ENCODE measurements at regions not wholly inside any gene's neighbourhood (a gene's known extent, or its start where the extent isn't known, plus 50 kb on each side); places are given as distances from the start of the nearest gene placed in this dataset.

- Mint-ChIP-seq H3K27ac (no peak overlapping the region), H3K27me3 (ENCODE audit: low read depth) (no peaks in the 10 kb centered on the region), H3K4me3 (no peak overlapping the region), H3K9me3 (peaks cover 7% of the 10 kb centered on the region), H3K4me1 (no peaks in the 10 kb centered on the region), H3K36me3 (ENCODE audit: low read depth) (no peaks in the 10 kb centered on the region)
- TF ChIP-seq, protein P1, sequence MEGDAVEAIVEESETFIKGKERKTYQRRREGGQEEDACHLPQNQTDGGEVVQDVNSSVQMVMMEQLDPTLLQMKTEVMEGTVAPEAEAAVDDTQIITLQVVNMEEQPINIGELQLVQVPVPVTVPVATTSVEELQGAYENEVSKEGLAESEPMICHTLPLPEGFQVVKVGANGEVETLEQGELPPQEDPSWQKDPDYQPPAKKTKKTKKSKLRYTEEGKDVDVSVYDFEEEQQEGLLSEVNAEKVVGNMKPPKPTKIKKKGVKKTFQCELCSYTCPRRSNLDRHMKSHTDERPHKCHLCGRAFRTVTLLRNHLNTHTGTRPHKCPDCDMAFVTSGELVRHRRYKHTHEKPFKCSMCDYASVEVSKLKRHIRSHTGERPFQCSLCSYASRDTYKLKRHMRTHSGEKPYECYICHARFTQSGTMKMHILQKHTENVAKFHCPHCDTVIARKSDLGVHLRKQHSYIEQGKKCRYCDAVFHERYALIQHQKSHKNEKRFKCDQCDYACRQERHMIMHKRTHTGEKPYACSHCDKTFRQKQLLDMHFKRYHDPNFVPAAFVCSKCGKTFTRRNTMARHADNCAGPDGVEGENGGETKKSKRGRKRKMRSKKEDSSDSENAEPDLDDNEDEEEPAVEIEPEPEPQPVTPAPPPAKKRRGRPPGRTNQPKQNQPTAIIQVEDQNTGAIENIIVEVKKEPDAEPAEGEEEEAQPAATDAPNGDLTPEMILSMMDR (IDR thresholded peaks at IDR 0.05; ENCODE audit: unreplicated experiment in 3 of 3) = no peak
These were observed 218.4 kb upstream of the FAR2 start for GRCh38 chr12:28930704-28931103.

DNA sequence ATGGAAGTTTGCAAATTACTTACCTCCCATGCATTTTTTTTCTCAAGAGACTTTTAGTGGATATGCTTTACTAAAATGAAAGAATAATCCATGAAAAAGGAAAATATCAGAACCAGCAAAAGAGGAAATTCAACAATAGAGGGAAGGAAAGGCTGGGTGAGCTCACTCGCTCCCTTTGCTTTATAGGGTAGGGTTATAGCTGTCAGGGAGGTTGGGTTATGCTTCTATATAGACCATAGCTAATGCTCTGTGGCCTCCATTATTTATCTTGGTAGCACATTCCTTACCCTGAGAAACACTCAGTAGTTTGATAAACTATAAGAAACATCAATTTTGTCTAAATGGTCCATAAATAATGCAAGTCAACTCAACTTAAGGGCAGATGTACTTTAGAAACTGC lies 215.9 kb upstream of the FAR2 start:
- Mint-ChIP-seq H3K9me3 (no peaks in the 10 kb centered on the region), H3K4me1 (peaks cover 7% of the 10 kb centered on the region), H3K36me3 (ENCODE audit: low read depth) (no peaks in the 10 kb centered on the region), H3K4me3 (no peak overlapping the region), H3K27ac (no peak overlapping the region), H3K27me3 (ENCODE audit: low read depth) (no peaks in the 10 kb centered on the region)
- TF ChIP-seq, protein P1 (IDR thresholded peaks at IDR 0.05; ENCODE audit: unreplicated experiment in 3 of 3) = no peak

GRCh38 chr12:28933864-28934527 lies 215.1 kb upstream of the FAR2 start:
- no peak overlapping the region for H3K27ac Mint-ChIP-seq
- H3K27me3 Mint-ChIP-seq (ENCODE audit: low read depth) = no peaks in the 10 kb centered on the region
- TF ChIP-seq, protein P1 (IDR thresholded peaks at IDR 0.05; ENCODE audit: unreplicated experiment in 3 of 3) = no peak
- H3K4me1 Mint-ChIP-seq = peaks cover 16% of the 10 kb centered on the region
- H3K36me3 Mint-ChIP-seq (ENCODE audit: low read depth) = no peaks in the 10 kb centered on the region
- no peak overlapping the region for H3K4me3 Mint-ChIP-seq
- H3K9me3 Mint-ChIP-seq = no peaks in the 10 kb centered on the region

DNA sequence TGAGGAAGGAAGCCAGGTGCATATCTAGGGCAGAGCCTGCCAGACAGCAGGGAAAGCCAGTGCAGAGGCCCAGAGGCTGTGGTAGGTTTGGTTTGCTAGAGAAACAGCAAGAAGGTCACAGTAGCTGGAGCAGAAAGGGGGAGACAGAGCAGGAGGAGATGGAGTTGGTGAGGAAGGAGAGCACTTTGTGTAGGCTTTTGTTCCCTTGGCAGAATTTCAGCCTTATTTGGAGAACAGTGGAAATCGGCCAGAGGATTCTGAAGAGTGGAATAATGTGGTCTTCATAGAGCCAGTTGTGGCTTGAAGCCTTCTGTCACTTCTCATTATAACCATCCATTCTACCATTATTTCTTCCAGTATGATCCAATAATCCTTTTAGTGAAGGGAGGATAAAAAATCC lies 212.9 kb upstream of the FAR2 start:
- no peak overlapping the region for H3K4me3 Mint-ChIP-seq
- H3K4me1 Mint-ChIP-seq = peaks cover 17% of the 10 kb centered on the region
- H3K27ac Mint-ChIP-seq = no peak overlapping the region
- H3K27me3 Mint-ChIP-seq (ENCODE audit: low read depth) = no peaks in the 10 kb centered on the region
- TF ChIP-seq, protein P1 (IDR thresholded peaks at IDR 0.05; ENCODE audit: unreplicated experiment in 3 of 3) = no peak
- no peaks in the 10 kb centered on the region for H3K9me3 Mint-ChIP-seq
- H3K36me3 Mint-ChIP-seq (ENCODE audit: low read depth) = no peaks in the 10 kb centered on the region

DNA sequence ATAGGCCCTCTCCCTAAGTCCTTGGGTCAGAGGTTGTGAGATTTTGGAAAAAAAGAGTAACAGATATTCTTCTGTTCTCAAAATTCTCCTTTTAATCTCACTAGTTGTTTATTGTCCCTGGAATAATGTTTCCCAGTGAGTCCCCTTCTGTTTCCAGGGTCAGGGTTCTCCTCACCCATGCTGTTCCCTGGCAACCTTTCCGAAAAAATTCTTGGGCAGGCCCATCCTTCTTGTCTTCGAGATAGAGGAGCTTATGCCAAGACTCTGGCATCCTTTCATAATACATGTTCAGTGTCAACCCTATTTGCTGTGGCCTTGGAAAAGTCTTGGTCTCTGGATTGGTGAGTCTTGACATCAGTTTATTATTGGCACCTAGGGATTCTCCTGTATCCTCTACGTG lies 212.4 kb upstream of the FAR2 start:
- Mint-ChIP-seq H3K4me1 (peaks cover 17% of the 10 kb centered on the region), H3K36me3 (ENCODE audit: low read depth) (no peaks in the 10 kb centered on the region), H3K9me3 (no peaks in the 10 kb centered on the region), H3K27ac (no peak overlapping the region), H3K27me3 (ENCODE audit: low read depth) (no peaks in the 10 kb centered on the region), H3K4me3 (no peak overlapping the region)
- TF ChIP-seq, protein P1 (IDR thresholded peaks at IDR 0.05; ENCODE audit: unreplicated experiment in 3 of 3) = no peak

- no peak overlapping the region for H3K27ac Mint-ChIP-seq
- peaks cover 17% of the 10 kb centered on the region for H3K4me1 Mint-ChIP-seq
- no peaks in the 10 kb centered on the region for H3K9me3 Mint-ChIP-seq
- H3K36me3 Mint-ChIP-seq (ENCODE audit: low read depth) = no peaks in the 10 kb centered on the region
- no peaks in the 10 kb centered on the region for H3K27me3 Mint-ChIP-seq (ENCODE audit: low read depth)
- H3K4me3 Mint-ChIP-seq = no peak overlapping the region
- TF ChIP-seq, protein P1 (IDR thresholded peaks at IDR 0.05; ENCODE audit: unreplicated experiment in 3 of 3) = no peak
These were observed 211.9 kb upstream of the FAR2 start for GRCh38 chr12:28937196-28937595.

Data from nephron (organoid).